Liver (tissue), 3 donors: ENCODE measurements at regions not wholly inside any gene's neighbourhood (a gene's known extent, or its start where the extent isn't known, plus 50 kb on each side); places are given as distances from the start of the nearest gene placed in this dataset.
"Not testable (repeated sequence)": the region's sequence is repeated elsewhere in the genome, so short reads cannot be mapped to it uniquely, and the experiment has no call there.

Experiments
- CTCF ChIP-seq: fragments of 150-350 bp; IDR thresholded peaks from 2 replicates; pipeline ENCODE4 v1.5.1; 2017; ENCODE audit warnings: improper control_type of control experiment, low read depth, low read length; ENCODE audit not compliant: missing input control
- GABPA ChIP-seq, 2 donors: IDR thresholded peaks in 1 of 2; conservative IDR thresholded peaks in 1 of 2; 2 replicates each; pipeline ENCODE4 v1.6.1; 2016; ENCODE audit warnings: antibody characterized with exemption in 2 of 2, mild to moderate bottlenecking in 1 of 2, moderate library complexity in 1 of 2
- donor health status: healthy.
- donor health status: healthy.

GRCh38 chr16:18127033-18127432 lies 209.5 kb downstream of the NPIPA8 start:
- TF ChIP-seq CTCF; GABPA (IDR thresholded peaks at IDR 0.05 in 1 of 2, conservative IDR thresholded peaks at IDR 0.05 in 1 of 2): not testable (repeated sequence)
